ENCODE measurements at regions not wholly inside any gene's neighbourhood (a gene's known extent, or its start where the extent isn't known, plus 50 kb on each side); places are given as distances from the start of the nearest gene placed in this dataset.

- H3K27me3 ChIP-seq (replicated peaks in 1 of 7) = no peaks in the 10 kb centered on the region
- H3K36me3 ChIP-seq = no peaks in the 10 kb centered on the region
- H3K9me3 ChIP-seq = peaks cover 0 to 8% (median 1%) of the 10 kb centered on the region in 8 donors
- WGBS, 5 donors = 72 to 78% (median 74%) methylated on average over 7 of the region's 7 CpGs
- H3K4me3 ChIP-seq = no peak overlapping the region
- no peaks in the 10 kb centered on the region for H3K4me1 ChIP-seq
- TF ChIP-seq POLR2AphosphoS5 (IDR thresholded peaks at IDR 0.05) (no peak), POLR2A (IDR thresholded peaks at IDR 0.05) (no peak), CTCF (IDR thresholded peaks at IDR 0.05 in 8 of 11, conservative IDR thresholded peaks at IDR 0.05 in 3 of 11) (no peak)
- no peak for DNase-seq
- no peak overlapping the region for H3K27ac ChIP-seq
- intact Hi-C loops (cut with DNase I; ENCODE audit: low total_unique reads) = no loop called here
Observed at GRCh38 chr6:8736156-8736895, 301.0 kb upstream of the SLC35B3 start.

GRCh38 chr6:8733879-8734278 is 298.5 kb upstream of the SLC35B3 start:
- intact Hi-C loops (cut with DNase I; ENCODE audit: low total_unique reads) = no loop called here
- no peak for DNase-seq
- H3K27me3 ChIP-seq (replicated peaks in 1 of 7) = no peaks in the 10 kb centered on the region
- TF ChIP-seq POLR2AphosphoS5 (IDR thresholded peaks at IDR 0.05) (no peak), CTCF (IDR thresholded peaks at IDR 0.05 in 8 of 11, conservative IDR thresholded peaks at IDR 0.05 in 3 of 11) (no peak), POLR2A (IDR thresholded peaks at IDR 0.05) (no peak)
- no peaks in the 10 kb centered on the region for H3K36me3 ChIP-seq
- WGBS, 5 donors = 87 to 90% (median 89%) methylated on average over 5 of the region's 5 CpGs
- H3K27ac ChIP-seq = no peak overlapping the region
- no peaks in the 10 kb centered on the region for H3K4me1 ChIP-seq
- H3K4me3 ChIP-seq = no peak overlapping the region
- peaks cover 0 to under 1% (median 0%) of the 10 kb centered on the region in 8 donors for H3K9me3 ChIP-seq

GRCh38 chr6:8731874-8732273 is 296.5 kb upstream of the SLC35B3 start:
- Histone ChIP-seq H3K9me3 (no peaks in the 10 kb centered on the region), H3K27ac (no peak overlapping the region), H3K27me3 (replicated peaks in 1 of 7) (no peaks in the 10 kb centered on the region), H3K4me3 (no peak overlapping the region), H3K4me1 (no peaks in the 10 kb centered on the region), H3K36me3 (no peaks in the 10 kb centered on the region)
- intact Hi-C loops (cut with DNase I; ENCODE audit: low total_unique reads) = no loop called here
- no peak for DNase-seq
- no peak for TF ChIP-seq POLR2A (IDR thresholded peaks at IDR 0.05)
- TF ChIP-seq CTCF (IDR thresholded peaks at IDR 0.05 in 8 of 11, conservative IDR thresholded peaks at IDR 0.05 in 3 of 11) = no peak
- no peak for TF ChIP-seq POLR2AphosphoS5 (IDR thresholded peaks at IDR 0.05)
- WGBS, 5 donors = 15 to 27% (median 22%) methylated on average over 2 of the region's 2 CpGs

GRCh38 chr6:8710668-8711431 is 275.5 kb upstream of the SLC35B3 start:
- no peaks in the 10 kb centered on the region for H3K36me3 ChIP-seq

More at GRCh38 chr6:8710668-8711431, 275.5 kb upstream of the SLC35B3 start:
- Histone ChIP-seq H3K4me3 (no peak overlapping the region), H3K27ac (no peak overlapping the region), H3K4me1 (no peaks in the 10 kb centered on the region), H3K27me3 (replicated peaks in 1 of 7) (no peaks in the 10 kb centered on the region), H3K9me3 (no peaks in the 10 kb centered on the region)
- 78 to 83% (median 79%) methylated on average over 5 of the region's 5 CpGs for WGBS, 5 donors
- DNase-seq = no peak
- intact Hi-C loops (cut with DNase I; ENCODE audit: low total_unique reads) = no loop called here
- TF ChIP-seq POLR2AphosphoS5 (IDR thresholded peaks at IDR 0.05) (no peak), POLR2A (IDR thresholded peaks at IDR 0.05) (no peak), CTCF (IDR thresholded peaks at IDR 0.05 in 8 of 11, conservative IDR thresholded peaks at IDR 0.05 in 3 of 11) (no peak)

Data from spleen (tissue), 11 donors.